DMS153 (cell line): ENCODE measurements at regions not wholly inside any gene's neighbourhood (a gene's known extent, or its start where the extent isn't known, plus 50 kb on each side); places are given as distances from the start of the nearest gene placed in this dataset.

Experiments used
- DNase-seq: peaks from one replicate; lab custom pipeline; 2025; lab: John Stamatoyannopoulos, UW

DNA sequence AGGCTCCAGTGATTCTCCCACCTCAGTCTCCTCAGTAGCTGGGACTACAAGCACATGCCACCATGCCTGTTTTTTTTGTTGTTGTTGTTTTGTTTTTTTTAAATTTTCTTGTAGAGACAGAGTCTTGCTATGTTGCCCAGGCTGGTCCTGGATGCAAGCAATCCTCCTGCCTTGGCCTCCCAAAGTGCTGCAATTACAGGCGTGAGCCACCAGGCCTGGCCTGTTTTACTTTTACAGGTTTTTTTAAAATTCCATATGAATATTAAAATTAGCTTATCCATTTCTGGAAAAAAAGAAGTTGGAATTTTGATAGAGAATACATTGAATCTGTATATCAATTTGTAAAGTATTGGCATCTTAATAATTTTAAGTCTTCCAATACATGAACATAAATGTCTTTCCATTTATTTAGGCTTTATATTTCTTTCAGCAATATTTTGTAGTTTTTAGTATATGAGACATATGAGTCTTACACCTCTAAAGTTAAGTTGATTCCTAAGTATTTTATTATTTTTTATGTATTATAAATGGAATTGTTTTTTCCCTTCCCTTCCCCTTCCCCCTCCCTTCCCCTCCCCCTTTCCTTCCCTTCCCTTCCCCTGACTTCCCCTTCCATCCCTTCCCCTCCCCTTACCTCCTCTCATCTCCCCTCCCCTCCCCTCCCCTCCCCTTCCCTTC is 323.5 kb upstream of the SALL1 start:
- no peak for DNase-seq

DNA sequence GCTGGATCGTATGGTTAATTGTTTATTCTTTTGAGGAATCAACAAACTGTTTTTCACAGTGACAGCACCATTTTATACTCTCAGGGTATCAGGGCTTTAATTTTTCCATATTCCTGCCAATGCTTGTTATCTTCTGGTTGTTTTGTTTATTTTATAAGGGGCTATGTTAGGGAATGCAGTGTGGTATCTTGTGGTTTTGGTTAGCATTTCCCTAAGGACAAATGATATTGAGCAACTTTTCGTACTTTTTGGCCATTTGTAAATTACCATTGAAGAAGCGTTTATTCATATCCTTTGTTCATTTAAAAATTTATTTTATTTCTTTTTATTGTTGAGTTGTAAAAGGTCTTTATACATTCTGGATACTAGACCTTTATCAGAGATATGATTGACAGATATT is 322.0 kb upstream of the SALL1 start:
- DNase-seq = no peak

DNA sequence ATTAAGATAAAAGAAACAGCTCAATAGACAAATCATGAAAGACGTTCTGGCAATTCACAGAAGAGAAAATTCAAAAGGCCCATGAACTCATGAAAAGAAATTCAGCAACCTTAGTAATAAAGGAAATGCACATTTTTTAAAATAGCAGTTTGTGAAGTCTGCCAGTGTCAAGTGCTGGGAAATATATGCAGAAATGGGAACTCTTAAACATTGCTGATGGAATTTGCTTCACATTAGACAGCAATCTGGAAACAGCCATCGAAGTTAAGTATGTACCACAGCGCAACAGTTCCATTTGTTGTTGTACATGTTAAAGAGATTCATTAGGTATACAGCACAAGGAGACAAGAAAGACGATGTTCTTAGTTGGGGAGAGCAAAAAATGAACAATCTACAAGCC is 319.4 kb upstream of the SALL1 start:
- no peak for DNase-seq

DNA sequence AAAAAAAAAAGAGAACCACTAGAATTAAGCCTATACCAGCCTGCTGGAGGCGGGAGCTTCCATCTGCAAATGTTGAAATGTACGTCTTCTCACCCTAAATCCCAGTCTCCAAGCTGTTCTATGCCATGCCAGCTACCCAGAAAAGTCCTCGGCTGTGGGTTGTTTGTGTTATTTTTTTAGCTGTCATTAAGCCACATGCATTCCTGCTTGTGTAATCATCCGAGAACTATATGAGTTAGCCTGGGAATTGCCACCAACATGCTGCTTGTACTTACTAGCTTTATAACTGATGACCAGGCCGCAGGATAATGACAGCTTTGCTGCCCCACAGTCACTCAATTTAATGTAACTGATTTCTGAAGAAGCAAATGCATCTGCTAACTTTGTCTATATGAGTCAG is 313.9 kb upstream of the SALL1 start:
- no peak for DNase-seq

DNA sequence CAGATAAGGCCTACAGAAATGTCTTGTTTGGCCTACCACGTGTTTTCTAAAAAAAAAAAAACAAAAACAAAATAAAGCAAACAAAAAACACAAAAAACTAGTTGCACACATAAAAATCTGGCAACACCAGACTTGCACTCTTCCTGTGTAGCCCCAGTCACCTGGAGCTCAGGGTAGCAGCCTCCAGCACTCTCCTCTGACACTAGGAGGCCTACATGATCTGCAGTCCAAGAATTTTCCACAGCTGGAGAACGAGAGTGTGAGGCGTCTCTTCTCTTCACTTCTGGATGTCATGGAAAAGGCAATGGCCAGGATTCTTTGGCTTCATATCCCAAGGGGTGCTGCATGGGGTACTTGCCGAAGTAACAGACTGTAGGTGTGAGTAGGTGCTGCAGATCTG is 310.2 kb upstream of the SALL1 start:
- DNase-seq = no peak

DNA sequence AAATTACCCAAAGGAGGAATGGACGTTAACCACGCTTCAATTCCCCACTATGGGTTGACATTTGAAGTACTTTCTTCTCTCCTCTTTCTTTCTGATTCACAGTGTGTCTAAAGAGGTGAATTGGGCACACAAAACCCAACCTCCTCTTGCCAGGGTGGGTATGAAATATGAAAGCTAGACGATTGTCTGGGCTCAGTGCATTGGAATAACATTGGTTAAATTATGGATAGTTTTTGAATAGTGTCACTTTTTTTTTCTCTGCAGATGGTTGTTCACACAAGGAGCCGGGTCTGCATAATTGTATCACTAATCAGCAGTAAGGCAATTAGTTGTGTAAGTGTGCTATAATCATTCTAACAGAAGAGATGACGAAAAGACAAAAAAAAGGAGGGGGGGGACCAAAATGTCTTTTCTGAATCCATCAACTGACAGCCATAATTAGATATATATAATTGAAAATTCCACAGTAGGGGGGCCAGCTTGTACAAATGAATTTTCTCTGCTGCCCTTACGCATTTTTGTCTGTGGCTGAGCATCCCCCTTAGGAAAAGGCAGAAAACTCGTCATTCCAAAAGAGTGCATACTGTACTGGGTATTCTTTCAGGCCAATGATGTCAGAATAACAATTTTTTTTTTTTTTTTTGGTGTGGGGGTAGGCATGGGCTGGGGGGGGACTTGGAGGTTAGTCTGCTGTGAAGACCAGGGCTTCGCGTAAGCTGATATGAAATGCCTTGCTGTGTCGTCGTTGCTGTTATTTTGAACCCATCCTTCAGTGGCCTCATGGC is 307.5 kb upstream of the SALL1 start:
- no peak for DNase-seq

DNA sequence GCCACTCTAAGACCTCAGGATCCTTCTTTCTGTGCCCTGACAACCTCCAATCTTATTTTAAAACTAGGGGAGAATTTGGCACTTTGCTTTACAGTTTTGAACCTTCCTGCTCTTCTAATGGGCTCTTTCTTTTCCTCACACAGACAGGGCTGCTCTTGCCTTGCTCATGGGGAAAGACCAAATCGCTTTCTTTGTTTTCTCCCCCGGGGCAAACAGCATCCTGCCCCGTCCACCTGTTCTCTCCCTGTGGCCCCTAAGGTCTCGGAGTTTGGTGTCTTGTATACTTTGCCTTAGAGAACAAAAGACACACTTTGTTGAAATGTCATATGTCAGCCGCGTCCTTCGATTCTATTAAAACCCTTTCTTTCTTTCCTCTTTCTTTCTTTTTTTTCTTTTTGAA is 306.7 kb upstream of the SALL1 start:
- no peak for DNase-seq

DNA sequence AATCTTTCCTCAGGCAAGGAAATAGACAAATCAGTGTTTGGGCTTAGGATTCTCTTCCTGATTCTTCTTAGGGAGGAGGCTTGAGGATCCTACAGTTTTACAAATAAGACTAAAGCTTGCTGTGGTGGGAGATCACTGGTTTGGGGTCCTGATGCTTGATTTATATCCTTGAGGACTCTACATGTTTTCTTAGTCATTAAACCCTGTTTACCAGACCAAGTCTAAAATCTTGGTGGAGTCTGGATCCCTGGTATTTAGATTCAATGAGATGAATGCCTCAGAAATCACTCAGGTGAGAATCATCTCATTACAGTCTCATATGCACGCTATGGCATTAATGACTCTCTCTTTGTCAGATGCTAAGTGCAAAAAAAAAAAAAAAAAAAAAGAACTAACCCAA is 304.3 kb upstream of the SALL1 start:
- no peak for DNase-seq

DNA sequence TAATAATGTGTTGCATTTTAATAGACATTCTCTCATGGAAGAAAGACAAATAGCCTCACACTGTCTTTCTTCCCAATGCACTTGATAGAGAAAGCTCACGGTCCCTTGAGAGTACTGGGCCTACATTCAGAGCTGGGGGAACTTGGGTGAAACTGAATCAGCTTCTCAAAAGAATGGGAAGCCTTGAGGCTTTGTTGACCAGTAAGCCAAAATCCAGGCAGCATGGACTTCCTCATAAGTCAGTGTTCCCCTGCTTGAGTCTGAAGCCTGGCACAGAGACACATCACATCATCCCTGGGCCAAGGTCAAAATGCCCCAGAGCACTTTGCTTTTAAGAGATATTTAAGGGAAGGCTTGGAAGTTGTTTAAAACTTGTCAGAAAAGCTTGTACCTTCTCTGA is 302.2 kb upstream of the SALL1 start:
- no peak for DNase-seq

DNA sequence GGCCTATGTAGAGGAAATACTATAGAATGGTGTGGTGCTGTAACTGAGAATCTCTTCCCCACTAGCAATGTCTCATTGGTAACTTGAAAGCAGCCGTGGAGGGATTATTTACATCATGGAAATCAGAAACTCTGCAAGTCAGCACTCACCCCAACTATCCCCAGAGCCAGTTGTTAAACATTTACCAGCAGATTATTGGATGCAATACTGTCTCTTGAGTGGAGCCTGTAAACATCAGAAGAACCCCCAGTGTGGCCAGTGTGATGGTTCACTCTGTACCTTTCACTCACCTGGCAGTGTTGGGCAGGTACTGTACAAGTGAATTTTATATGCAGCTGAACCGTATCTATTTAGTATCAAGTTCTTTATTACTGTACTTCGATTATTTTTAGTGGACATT is 299.8 kb upstream of the SALL1 start:
- DNase-seq = no peak

DNA sequence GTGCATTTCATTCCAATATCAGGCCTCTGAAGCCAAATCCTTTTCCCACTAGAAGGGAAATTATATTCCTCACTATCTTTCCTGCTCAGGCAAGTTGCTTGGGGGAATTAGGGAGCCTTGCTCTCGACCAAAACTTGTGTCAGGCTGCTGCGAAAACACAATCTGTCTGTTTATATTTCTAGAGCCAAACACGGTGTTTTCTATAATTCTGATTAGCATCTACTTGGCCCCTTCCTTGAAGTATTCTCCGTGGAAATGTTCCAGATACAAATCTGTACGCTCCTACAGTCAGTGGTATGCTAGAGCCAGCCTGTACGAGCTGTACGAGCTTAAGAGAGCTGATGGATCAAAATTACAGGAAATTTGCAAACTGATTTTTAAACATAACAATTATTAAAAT is 299.3 kb upstream of the SALL1 start:
- no peak for DNase-seq

DNA sequence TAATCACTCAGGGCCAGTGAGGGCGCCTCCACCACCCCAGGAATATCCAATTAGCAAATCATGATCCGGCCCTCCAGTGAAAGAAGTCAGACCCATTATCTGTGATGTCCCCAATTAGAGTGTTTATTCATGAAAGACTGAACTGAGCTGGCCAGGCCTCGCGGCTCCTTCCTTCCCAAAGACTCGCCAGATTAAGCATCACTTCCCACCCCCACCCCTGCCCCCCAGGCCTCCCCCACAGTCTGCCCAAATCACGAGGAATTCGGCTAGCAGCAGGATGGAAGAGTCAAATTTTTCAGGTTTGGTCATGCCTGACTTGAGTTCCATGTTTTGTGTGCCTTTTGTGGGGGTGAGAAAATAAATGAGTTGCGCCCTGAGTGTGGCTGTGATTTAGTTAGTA is 298.4 kb upstream of the SALL1 start:
- DNase-seq = no peak

DNA sequence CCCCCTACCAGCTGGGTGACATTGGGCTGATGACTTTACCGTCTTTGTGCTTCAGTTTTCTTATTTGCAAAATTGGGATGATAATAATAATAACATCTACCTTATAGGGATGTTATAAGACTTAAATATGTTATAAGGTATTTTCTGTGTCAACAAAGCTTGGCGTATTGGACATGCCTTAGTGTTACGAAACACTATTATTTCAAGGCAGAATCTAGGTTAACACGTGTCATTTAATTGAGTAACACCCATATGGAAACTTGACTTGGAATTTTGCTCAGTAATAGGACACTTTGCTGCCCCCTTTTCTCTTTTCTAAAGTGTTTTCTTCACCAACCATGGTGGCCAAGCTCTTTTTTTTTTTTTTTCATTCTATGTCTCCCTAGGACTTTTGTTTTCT is 294.2 kb upstream of the SALL1 start:
- DNase-seq = no peak

DNA sequence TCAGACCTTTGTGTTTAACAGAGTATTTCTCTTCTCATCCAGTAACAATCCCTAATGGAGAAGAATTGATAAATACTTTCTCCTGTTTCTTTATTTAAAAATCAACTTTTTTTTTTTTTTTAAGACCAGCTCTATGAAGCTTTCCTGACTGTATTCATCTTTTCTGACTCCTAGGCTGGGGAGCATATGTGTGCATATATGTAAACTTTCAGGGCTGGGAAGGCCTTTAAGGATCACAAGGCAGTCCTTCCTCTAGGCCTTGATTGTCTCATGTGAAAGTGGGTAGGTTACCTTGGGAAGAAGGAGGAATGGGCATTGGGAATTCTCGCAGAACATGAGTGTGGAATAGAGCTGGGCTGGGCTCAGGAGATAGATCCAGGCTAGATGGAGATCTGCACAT is 292.9 kb upstream of the SALL1 start:
- no peak for DNase-seq

DNA sequence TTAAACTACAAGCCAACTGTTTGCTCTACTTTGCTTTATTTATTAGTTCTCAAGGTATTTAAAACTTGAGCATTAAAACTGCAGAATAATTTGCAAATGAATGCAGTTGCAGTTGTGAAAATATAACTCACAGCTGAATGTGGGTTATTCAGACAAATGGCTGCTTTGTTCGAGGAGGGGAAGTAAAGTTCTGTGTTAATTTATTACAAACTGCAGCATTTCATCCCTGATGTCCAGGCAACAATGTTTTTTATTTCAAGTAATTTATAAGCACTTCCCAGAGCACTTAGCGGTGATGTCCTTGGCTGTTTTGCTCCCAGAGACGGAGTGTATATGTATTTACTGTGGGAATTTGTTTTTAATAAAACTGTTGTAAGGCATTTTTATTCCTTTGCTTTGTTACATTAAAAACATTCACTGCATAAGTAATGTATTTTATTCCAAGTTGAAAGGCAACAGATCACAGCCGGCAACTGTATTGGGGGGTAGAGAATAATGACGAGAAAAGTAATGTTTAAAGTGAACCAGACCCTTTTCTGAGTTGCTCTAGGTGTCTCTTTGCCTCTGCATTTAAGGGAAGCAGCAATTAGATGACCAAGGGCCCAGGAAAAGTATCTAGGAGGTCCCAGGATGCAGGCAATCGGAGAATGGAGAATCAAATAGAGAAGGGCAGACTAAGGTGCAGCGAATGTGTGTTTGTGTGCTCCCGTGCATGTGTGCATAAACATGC is 291.2 kb upstream of the SALL1 start:
- DNase-seq = no peak

DNA sequence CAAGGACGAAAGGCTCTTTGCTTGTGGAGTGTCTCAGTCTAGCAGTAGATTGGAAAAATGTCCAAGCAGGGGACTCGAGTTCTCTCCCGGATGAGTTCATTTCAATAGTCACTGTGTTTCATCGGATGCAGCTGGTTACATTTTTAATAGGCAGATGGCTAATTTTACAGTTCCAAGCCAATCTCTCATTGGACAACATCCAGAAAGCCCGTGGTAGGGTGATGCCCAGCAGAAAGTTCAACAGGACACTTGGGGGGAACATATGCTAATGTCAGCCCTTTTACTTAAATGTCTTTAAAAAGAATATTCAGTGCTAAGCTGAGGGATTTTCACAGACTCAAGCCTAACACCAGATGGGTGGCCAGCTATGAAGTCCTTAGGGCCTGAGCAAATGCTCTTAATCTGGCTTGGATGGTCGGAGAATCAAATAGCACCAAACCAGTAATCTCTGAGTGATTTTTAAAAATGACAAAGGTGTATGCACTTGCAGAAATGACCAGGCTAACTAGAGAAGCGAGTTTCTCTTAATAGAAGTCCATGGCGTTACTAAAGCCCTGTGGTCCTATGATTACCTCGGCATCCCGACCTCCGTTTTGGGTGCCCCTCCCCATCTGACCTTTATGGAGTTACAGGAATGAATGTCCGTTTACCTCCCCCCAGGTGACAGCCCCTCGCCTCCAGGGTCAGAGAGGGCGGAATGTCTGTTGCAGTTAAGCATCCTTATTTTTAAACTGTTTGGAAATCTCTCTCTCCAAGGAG is 289.2 kb upstream of the SALL1 start:
- DNase-seq = no peak

DNA sequence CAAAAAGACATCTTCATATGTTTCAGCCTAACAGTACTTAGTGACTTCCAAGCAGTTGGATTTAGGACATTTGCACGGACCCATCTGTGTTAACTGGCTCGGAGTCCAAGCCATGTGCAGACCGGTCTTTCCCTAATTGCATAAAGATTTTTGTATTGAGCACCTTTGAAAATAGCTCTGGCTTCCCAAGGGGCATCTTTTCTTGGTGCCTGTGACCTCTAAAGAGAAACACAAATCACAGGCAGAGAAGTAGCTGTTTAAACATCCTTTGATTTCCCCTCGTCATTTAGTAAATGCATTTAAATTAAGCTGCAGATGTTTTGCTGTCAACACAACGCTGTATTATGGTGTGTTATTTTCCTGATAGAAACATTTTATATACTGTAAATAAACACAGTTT is 288.2 kb upstream of the SALL1 start:
- no peak for DNase-seq

DNA sequence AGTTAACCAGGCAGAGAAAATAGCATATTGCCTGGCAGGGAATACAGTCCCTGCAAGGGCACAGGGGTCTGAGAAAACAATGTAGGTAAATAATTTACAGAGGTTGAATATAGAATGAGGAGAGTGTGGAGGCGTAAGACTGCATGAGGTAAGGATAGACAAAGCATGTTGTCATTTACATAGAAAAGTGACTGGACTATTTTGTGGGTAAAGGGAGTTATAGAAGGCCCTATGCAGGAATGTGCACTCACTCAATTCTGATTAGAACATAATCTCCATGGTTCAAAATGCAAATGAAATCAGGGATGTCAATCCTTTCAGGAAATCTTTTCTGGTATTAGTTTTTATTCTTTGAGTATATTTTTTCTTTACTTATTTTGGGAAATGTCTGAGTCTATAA is 285.7 kb upstream of the SALL1 start:
- no peak for DNase-seq

DNA sequence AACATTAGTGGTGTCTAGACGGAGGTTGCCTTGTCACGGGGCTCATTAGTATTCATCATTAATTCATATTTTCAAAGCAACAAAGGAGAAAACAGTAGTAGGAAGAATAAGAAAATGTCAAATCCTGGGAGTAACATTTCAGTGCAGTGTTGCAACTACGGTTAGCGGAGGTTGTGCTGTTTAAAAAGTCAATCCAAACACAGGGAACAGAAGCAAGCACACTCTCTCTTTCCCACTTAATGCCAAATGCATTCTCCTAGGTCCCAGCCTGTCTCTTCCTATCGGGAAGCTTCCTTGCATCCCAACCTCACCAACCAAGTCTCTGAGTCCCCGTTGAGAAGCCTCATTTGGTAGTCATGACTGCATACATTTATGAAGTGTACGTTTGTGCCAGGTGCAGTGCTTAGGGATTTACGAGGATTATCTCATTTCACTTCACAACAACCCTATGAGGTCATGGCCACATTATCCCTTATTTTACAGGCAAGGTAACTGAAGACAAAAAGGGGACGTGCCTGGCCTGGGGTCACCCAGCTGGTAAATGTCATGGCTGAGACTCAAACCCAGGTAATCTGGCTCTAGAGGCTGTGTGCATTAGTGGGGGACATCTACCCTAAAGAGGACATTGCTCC is 283.6 kb upstream of the SALL1 start:
- DNase-seq = peak; percentile 10

DNA sequence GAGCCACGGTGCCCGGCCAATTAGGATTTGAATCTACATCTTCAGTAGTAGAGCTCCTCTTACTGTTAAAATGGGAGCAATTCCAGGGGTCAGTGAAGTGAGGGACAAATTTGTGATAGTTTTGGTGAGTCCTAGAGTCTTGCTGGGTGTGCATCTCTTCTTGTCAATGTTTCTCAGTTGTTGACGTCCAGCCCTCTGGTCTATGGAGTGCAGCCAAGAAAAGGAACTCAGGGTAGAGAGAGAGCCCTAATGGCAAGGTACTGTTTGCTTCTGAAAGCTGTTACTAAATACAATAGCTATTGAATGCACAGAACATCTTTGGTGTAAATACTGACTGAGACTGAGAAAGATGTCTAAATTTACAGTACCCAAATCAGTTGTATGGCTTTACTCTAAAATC is 282.5 kb upstream of the SALL1 start:
- DNase-seq = no peak

DNA sequence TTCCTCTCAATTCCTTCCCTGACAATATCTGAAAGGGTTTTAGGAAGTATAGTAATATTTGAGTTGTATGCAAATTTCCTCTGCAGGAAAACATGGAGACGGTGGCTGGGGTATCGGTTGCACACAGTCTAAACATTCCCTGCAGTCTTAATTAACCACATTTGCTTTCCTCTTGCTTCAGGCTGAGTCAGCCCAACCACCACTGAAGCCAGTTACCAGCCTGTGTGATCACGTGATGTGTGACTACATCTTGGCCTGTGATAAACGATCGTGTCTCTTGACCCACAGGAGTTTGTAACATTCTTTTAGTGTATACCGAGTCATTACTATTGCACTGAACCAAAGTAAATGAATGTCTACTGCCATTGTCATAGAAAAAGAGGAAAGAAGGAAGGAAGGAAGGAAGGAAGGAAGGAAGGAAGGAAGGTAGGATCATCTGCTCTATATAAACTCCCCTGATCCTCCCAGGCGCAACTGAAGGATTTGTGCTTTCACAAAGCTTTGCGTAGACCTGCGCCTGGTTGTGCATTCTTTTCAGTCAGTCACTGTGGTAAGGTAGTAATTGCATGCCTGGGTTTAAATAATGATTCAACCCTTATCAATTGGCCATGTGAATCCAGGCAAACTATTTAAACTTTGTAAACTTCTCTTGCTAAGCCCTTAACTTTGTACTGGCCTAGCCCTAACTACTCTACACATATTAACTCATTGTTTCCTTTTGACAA is 280.6 kb upstream of the SALL1 start:
- DNase-seq = peak; percentile 14
